Superior temporal gyrus (tissue), 1 donor: ENCODE measurements at regions not wholly inside any gene's neighbourhood (a gene's known extent, or its start where the extent isn't known, plus 50 kb on each side); places are given as distances from the start of the nearest gene placed in this dataset.
A peak's percentile ranks its signal among the peaks of the same experiment; 100 is the strongest.

ENCODE experiments used
- DNase-seq: peaks from one replicate; pipeline ENCODE4 v3.0.0-alpha.2; 2016; ENCODE audit errors: extremely low spot score

DNA sequence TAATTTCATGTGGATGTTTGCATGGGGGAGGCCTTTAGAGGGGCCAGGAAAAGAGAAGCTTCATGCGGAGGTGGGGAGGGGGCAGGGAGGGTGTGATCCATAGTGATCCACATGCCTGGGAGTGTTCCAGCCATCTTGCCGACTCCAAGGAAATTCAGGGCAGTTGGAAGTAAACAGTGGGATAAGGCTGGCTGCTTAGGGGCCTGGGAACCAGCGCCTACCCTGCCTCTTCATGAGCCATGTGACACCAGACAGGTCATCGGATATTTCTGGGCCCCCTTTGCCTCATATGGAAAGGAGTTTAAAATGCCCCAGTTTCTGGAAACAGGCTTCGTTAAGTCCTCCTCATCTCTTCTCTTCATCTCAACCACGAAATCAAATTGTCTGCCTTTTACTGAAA lies 983.2 kb downstream of the BCL11B start:
- no peak for DNase-seq

DNA sequence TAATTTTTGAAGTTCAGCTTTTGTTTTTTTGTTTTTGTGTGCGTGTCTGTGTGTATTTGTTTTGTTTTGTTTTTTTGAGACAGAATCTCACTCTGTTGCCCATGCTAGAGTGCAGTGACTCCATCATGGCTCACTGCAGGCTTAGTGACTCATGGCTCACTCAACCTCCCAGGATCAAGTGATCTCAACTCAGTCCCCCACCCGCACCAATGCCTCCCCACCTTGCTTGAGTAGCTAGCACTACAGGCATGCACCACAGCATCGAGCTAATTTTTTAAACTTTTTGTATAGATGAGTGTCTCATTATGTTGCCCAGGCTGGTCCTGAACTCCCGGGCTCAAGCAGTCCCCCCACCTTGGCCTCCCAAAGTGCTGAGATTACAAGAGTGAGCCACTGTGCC lies 981.4 kb downstream of the BCL11B start:
- no peak for DNase-seq

DNA sequence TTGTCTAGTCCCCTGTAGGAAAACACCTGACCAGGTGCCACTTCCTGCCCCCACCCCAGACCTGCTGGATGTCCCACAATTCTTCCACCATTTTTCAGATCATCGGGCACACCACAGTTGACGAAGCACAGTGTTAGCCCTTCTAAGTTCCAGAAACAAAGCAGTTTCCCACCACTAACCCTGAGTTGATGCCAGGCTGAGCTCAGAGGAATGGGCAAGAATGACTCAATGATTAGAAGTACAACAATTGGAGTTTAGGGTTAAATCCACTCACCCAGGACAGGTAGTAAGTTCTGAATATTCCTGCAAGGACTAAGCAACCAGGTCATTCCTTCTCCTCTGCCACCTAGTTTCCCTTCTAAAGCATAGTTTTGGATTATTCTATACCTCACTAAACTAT lies 979.8 kb downstream of the BCL11B start:
- no peak for DNase-seq

DNA sequence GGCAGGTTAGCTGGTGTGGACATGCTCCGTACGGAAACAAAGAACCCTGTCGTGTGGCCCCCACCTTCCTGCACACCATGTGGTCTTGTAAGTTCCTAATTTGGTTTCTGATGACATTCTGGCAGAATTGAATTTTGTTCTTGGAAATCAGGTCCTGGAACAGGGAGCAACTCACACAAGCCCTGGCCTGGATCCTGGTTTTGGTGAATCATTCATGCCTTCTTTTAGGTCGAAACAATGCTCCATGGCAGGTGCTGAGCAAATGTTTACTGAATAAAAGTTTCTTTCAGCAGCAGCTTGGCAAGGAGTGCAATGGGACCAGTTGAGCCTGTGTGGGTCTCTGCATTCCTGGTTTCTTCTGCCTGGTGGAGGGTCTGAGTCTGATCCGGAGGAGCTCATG lies 978.4 kb downstream of the BCL11B start:
- DNase-seq = peak; percentile 24

DNA sequence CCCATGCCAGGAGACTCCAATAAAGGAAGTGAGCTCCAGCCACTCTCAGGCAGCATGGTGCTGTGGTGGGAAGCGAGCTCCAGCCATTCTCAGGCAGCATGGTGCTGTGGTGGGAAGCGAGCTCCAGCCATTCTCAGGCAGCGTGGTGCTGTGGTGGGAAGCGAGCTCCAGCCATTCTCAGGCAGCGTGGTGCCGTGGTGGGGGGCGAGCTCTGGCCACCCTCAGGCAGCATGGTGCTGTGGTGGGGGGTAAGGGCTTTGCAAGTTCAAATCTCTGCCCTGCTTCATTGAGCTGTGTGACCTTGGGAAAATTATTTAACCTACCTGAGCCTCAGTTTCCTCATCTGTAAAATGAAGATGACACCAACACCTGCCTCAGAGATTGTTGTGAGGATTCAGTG lies 975.1 kb downstream of the BCL11B start:
- DNase-seq = no peak

DNA sequence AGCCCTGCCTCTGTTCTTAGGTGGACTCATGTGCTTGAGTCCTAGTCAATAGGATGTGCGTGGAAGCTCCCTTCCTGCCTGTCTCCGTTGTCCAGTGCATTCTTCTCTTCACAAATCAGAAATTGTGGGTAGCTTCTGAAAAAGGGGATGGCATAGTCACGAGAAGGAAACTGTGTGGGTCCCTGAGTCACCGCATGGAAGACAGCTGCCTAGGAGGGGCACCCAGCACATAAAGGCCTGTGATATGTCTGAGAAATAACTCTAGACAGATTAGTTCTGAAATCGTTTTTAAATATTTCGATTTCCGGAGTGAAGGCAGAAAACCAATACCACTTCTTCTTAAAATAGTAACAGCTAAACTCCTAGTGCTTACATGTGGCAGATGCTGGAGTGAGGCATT lies 974.4 kb downstream of the BCL11B start:
- no peak for DNase-seq

DNA sequence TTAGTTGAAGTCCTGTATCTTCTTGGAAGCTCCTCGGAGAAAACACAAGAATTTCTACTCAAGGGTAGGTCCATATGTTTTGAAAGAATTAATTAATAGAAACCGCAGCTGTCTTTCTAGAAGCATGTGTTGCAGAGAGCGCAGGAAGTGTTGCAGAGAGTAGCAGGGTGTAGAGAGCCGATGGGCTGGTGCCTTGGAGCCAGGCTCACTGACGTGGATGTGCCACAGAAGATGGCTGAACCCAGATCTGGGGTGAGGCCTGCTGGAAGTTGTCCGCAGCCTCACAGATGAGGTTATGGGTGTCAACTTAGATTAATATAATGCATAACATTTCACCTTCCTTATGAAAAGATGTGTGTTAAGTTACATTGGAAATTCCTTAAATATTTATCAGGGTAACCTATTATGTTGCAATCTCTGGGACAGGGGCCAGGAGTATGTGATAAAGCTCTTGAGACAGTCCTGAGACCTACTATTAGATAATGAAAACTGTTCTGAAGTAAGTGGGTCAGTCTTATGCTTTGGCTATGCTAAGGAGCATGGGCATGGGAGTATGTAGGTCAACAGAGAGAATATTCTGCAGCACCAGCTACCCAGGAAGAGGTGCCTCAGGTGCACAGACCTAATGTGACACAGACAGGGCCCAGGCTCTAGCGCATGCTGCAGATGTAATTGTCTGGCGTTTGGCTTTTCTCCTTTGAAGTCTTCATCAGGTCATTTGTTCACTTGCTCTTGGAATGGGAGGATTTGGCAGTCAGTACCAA lies 973.3 kb downstream of the BCL11B start:
- DNase-seq = no peak

DNA sequence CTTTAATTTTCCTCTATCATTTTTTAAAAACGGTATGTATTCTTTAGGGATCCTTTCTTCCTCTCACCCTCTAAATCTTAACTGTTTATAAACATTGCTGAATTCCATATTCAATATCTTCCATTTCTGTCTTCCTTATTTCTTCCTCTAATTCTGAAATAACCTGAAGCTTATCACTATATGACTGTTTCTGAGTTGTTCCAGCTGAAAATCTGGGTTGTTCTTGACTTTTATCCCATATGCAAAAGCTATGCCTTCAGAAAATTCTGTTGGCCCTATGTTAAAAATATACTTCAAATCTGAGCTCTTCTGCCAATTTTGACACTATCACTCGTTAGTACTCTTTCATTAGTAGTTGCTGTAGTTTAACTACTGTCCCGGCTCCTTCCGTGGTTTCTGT lies 970.3 kb downstream of the BCL11B start:
- DNase-seq = no peak

DNA sequence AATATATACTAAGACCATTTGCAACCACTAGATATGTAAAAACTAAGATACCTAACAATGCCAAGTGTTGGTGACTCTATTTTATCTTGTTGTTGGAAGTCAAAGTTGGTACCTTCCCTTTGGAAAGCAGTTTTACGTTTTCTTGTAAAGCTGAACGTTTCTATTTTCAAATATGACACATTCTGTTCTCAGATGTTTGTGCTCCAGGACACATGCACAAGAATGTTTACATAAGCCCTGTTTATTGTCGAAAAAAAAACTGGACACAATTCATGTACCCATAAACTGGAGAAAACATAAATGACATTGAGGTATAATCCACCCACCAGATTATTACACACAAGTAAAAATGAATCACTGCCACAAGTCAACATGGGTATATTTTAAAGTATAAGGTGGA lies 967.4 kb downstream of the BCL11B start:
- no peak for DNase-seq

DNA sequence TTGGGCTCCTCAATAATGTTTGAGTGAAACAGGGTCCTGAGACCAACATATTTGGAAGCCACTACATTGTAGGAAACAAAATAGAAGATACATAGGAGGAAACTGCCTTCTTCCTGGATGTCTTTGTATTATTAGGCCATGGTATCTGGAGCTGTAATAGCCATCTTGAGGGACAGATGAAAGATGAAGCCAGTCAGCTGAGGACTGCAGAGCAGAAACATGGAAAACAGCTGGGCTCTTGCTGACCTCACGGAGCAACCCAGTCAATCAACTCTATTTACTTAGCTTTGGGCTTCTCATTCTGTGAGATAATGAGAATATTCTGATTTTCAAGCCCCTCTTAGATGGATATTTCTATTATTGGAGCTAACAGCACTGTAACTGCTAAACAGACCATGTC lies 962.4 kb downstream of the BCL11B start:
- DNase-seq = no peak

DNA sequence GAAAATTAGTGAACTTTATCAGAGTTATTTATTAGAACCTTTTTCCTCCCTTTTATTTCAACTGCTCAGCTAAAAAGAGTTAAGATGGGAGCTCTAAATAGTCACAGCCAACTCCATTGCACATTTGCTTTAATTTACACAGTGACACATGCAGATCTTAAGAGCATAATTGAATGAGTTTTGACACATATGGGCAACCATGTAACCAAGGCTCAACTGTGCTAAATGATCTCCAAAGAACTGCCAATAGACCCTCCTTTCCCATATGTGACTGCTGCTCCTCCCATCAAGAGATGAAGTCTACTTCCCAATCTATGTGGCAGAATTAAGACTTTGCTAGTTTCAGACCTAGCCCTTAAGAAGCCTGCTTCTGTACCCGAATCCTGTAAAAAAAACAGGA lies 960.0 kb downstream of the BCL11B start:
- no peak for DNase-seq

DNA sequence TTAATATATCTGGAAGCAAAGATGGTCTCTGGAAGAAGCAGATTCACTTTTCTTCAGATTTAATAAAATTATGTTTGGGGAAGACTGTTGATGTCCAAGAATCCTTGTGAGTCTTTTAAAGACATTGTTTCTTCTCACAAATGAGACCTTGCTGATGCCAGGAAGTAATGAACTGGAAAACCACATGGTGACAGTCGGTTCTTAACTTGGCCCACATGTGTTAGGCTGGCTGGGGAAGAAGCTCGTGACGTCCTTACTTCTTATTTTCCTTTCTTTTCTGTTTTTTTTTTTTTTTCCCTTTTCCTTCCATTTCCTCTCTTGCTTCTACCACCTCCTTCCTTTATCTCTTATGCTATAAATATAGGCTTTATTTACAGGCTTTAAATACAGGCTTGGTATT lies 950.2 kb downstream of the BCL11B start:
- DNase-seq = no peak

DNA sequence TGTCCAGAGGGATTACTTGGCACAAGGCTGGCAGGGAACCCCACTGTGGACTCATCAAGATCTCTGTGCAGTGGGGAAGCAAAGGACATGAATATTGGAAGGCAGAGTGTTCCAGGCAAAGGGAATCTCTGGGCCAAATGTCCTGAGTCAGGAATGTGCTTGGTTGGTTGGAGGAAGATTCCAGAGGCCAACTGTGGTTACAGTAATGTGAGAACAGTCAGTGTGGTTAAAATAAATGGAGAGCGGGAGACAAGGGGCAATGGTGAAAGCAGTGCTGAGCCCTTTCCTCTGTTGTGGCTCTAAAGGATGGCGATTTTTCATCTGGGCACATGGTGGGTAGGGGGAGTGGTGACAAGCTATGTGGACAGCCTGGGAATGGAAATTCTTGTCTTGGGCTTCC lies 948.2 kb downstream of the BCL11B start:
- no peak for DNase-seq

DNA sequence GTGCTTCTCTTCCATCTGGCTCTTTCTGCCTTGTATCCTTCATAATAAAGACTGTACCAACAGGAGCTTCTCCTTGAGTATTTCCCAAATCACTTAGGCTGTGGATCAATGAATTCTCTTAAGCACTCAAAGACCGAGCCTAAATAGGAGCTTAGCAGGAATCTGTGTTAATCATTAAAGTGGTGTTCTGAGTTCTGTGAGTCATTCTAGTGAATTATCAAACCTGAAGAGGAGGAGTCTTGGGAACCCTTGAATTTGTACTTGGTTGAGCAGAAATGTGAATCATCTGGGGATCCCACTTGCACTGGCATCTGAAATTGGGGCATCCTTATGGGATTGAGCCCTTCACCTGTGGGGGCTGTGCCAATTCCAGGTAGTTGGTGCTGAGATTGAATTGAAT lies 946.2 kb downstream of the BCL11B start:
- DNase-seq = no peak

DNA sequence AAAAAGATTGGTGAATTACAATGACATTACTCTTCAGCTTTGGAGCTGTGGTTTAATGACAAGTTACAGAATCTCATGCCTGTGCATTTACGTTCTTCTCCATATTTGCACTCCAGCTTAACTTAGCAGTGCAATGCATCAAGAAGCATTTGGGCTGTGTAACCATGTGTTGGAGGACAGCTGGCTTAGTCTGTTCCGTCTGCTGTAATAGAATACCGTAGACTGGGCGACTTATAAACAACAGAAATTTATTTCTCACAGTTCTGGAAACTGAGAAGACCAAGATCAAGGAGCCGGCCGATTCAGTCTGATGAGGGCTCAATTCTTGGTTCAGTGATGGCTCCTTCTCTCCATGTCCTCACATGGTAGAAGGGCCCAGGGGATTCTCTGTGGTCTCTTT lies 943.5 kb downstream of the BCL11B start:
- no peak for DNase-seq

DNA sequence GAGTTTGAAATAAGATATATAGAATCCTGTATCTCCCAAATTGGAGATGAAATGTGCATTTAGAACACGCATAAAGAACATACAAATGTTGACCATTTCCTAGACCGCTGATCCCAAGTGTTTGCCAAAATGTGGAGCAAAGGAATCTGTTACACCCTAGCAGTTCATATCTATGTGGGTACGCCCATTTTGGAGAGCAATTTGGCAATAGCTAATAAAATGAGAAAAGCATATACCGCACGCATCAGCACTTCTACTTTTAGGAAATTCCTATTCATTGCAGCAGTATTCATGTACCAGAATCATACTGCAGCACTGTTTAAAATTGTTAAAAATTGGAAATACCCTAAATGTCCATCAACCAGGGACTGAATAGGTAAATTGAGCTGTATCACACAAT lies 937.8 kb downstream of the BCL11B start:
- no peak for DNase-seq

DNA sequence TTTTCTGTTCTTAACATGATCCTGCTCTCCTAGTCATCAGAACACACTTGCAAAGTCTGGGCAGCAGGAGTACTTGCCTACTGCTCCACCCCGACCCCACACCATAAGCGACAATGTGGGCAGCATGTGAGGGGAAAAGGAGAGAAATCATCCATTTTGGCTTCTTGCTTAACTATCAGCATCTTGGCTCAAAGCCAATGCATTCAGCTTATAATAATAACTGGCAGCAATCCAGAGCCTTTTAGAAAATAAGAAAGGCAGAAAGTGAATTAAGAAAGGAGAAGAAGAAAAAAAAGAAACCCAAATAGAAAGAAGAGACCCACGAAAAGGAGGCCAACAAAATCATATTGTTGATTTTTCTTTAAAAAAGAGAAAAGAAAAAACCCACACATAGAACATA lies 930.8 kb downstream of the BCL11B start:
- no peak for DNase-seq

DNA sequence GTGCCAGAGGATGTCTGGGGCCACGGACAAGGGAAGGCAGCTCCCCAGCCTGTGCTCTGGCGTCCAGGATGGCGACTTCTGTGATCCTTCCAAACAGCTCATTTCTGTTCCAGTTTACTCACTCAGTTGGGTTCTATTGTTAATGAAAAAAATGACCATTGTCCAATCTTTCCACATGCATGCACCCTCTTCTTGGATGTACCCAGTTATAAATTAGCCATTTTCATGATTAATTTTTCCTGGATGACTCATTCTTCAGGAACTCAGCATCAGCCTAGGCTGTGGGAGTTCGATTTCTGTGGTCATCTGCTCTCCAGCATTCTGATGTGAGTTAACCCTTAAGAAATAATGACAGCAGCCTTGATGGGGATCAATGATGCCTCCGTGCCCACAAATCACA lies 926.8 kb downstream of the BCL11B start:
- DNase-seq = no peak

DNA sequence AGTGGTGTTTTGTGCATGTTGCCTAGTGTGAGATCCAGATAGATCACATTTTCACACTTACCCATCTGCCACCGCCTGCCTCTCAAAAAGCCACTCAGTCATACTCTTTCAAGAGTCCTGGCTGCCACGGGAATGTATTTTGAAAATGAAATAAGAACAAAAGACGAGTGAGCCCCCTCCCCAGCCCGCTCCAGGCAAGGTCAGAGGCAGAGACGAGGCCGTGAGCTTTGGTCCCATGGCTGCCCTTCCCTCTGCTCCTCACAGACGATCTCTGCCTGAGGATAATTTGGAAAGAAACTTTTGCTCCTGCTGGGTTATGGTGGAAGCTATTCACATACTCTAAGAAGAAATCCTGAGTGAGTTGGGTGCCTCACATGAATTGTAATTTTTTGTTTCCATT lies 924.3 kb downstream of the BCL11B start:
- DNase-seq = no peak

DNA sequence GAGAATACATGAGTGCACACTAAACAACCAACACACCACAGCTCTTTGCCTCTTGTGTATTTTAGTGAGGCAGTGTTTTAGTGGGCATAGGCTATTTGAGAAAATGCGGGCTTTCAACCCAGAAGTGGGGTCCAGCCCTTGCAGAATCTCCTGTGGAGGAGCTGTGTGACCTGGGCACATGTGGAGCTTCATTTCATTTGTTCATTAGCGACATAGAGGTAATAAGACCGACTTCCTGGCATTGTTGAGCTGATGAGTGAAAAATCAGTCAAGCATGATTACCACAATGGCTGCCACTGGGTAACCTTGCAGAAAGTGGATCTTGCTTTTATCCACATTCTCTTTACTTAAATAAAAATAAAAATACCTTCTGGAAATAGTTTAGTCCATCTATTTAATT lies 923.5 kb downstream of the BCL11B start:
- no peak for DNase-seq

DNA sequence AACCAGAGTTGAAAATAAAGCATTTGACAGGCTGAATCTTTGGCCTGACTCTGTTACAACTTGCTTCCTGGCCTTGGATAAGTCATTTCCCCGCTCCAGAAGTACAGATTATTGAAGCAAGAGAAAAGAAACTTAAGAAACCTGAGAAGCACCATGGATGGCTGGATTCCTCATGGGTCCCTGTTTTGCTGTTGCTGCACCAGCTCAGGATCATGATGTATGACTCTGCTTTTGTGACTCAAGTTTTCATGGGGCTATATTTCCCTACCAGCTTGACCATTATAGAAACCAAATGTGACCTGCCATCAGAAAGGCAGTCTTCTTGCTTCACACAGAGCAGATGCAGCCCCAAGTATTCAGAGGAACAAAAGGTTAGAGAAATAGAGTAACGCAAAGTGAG lies 921.8 kb downstream of the BCL11B start:
- no peak for DNase-seq

DNA sequence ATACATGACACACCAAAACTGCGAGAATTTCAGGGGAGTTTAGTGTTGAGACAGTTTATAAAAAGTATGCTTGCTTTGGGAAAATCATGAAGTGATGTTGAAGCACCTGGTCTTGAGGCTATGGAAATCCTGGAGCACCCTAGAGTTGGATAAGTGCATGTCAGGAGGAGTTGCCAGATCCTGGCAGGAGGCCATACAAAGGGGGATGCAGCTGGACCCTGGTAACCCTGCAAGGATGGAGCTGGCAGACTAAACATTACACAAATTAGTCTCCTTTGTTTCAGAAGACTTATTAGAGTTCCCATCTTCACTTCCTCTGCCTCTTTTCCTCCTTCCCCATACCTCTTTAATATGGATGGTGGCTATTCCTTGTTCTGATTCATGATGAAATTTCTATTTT lies 907.0 kb downstream of the BCL11B start:
- DNase-seq = no peak

DNA sequence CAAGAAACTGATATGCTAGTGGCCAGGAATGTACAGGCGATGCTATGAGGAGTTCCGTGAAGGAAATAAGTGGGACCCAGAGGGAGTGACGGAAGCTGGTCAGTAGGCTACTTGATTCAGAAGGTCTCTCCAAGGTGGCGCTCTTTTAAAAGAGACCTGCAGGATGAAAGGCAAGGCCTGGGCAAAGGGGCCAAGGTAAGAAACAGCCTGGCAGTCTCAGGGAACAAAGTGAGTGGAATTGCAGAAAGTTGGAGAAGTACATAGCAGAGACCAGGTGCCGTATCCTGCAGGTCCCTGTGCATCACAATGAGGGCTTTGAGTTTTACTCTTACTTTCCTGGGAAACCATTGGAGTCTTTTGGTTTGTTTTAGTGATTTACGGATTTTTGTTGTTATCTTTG lies 905.6 kb downstream of the BCL11B start:
- DNase-seq = no peak

DNA sequence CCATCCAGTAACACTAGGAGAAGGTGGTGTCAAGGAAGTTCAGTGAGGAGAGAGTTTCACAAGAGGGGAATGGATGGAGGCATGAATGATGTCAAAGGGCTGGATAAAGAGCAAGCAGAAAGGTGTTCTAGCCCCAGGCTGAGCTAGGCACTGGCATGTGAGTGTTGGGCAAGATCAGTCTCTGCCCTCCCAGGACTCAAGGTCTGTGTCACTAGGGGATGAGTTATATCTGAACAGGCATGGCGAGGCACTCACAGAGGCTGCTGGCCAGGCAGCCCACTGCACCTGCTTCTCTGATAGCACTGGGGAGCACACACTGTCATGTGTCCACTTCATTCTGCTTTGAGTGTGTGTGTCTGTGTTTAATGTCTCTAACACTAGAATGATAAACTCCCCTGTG lies 903.8 kb downstream of the BCL11B start:
- DNase-seq = no peak
